KMS-11 (cell line): ENCODE measurements at regions not wholly inside any gene's neighbourhood (a gene's known extent, or its start where the extent isn't known, plus 50 kb on each side); places are given as distances from the start of the nearest gene placed in this dataset.
A peak's percentile ranks its signal among the peaks of the same experiment; 100 is the strongest.

Experiments used
- H2AFZ ChIP-seq: fragments of 200-600 bp; sonication (generic); 2 replicates; pipeline ENCODE4 v1.6.1; 2016; ENCODE audit warnings: antibody characterized with exemption, mixed run types, low read depth
- H3K27ac ChIP-seq: fragments of 200-600 bp; sonication (generic); 2 replicates; pipeline ENCODE4 v1.6.1; 2016; ENCODE audit warnings: mild to moderate bottlenecking, mixed run types
- H3K27me3 ChIP-seq: fragments of 200-600 bp; sonication (generic); 2 replicates; pipeline ENCODE4 v1.6.1; 2017; ENCODE audit warnings: mild to moderate bottlenecking, low read depth, mixed run types, moderate library complexity; ENCODE audit not compliant: insufficient read depth
- H3K36me3 ChIP-seq: fragments of 200-600 bp; sonication (generic); 2 replicates; pipeline ENCODE4 v1.6.1; 2017; ENCODE audit warnings: mild to moderate bottlenecking, mixed run types; ENCODE audit not compliant: insufficient read depth
- H3K4me1 ChIP-seq: fragments of 200-600 bp; sonication (generic); 2 replicates; pipeline ENCODE4 v1.6.1; 2016; ENCODE audit warnings: mild to moderate bottlenecking, low read depth, mixed run types; ENCODE audit not compliant: poor library complexity, severe bottlenecking
- H3K4me2 ChIP-seq: fragments of 200-600 bp; sonication (generic); 2 replicates; pipeline ENCODE4 v1.7.0; 2016; ENCODE audit warnings: mild to moderate bottlenecking, mixed run types
- H3K4me3 ChIP-seq: fragments of 200-600 bp; sonication (generic); IDR thresholded peaks from 2 replicates; pipeline ENCODE4 v1.6.1; 2017; ENCODE audit warnings: low read depth, low read length, mixed read lengths; ENCODE audit not compliant: insufficient read depth
- H3K79me2 ChIP-seq: fragments of 200-600 bp; sonication (generic); 2 replicates; pipeline ENCODE4 v1.6.1; 2016; ENCODE audit warnings: low read depth, mixed run types; ENCODE audit not compliant: insufficient read depth
- H3K9ac ChIP-seq: fragments of 200-600 bp; sonication (generic); 2 replicates; pipeline ENCODE4 v1.6.1; 2016; ENCODE audit warnings: mild to moderate bottlenecking, mixed run types
- H4K20me1 ChIP-seq: fragments of 200-600 bp; sonication (generic); 2 replicates; pipeline ENCODE4 v1.6.1; 2016; ENCODE audit warnings: mild to moderate bottlenecking, mixed run types; ENCODE audit not compliant: insufficient read depth
- CTCF ChIP-seq: fragments of 200-600 bp; sonication (generic); conservative IDR thresholded peaks from 2 replicates; pipeline ENCODE4 v1.6.1; 2017; ENCODE audit warnings: low read depth, mild to moderate bottlenecking, antibody characterized with exemption, low read length, moderate library complexity, mixed read lengths

- H2AFZ ChIP-seq: peak overlapping the region; percentile 36; the same call in 1 of the 2 replicates
- TF ChIP-seq CTCF: no peak
- peak overlapping the region; percentile 96 for H3K4me2 ChIP-seq
- H3K4me3 ChIP-seq: no peak overlapping the region
- H3K79me2 ChIP-seq: no peaks in the 10 kb centered on the region
- H3K27me3 ChIP-seq: no peaks in the 10 kb centered on the region
- H3K27ac ChIP-seq: peak overlapping the region; percentile 98
- H3K4me1 ChIP-seq: peaks cover 94% of the 10 kb centered on the region
- no peaks in the 10 kb centered on the region for H3K36me3 ChIP-seq
- H4K20me1 ChIP-seq: no peaks in the 10 kb centered on the region
- H3K9ac ChIP-seq: peak overlapping the region; percentile 72
These were observed 270.8 kb downstream of the UACA start for GRCh38 chr15:70492240-70493177.

- Histone ChIP-seq H3K4me3 (no peak overlapping the region), H3K9ac (peak overlapping the region; percentile 72; the same call in 1 of the 2 replicates), H3K4me2 (peak overlapping the region; percentile 96), H3K4me1 (peaks cover 95% of the 10 kb centered on the region), H2AFZ (peak overlapping the region; percentile 32; the same call in 1 of the 2 replicates), H3K27me3 (no peaks in the 10 kb centered on the region), H3K36me3 (no peaks in the 10 kb centered on the region), H3K79me2 (no peaks in the 10 kb centered on the region), H3K27ac (peak overlapping the region; percentile 98), H4K20me1 (no peaks in the 10 kb centered on the region)
- no peak for TF ChIP-seq CTCF
These were observed 271.7 kb downstream of the UACA start for GRCh38 chr15:70491641-70492040.

- Histone ChIP-seq H3K79me2 (no peaks in the 10 kb centered on the region), H3K27ac (peak overlapping the region; percentile 98), H3K4me3 (no peak overlapping the region), H3K4me2 (peak overlapping the region; percentile 96), H3K36me3 (no peaks in the 10 kb centered on the region), H3K27me3 (no peaks in the 10 kb centered on the region), H2AFZ (peak overlapping the region; percentile 32; the same call in 1 of the 2 replicates), H3K4me1 (peaks cover 95% of the 10 kb centered on the region), H4K20me1 (no peaks in the 10 kb centered on the region), H3K9ac (peak overlapping the region; percentile 72; the same call in 1 of the 2 replicates)
- TF ChIP-seq CTCF: no peak
These were observed 272.1 kb downstream of the UACA start for GRCh38 chr15:70491201-70491621.

GRCh38 chr15:70490838-70491155 is 272.6 kb downstream of the UACA start:
- no peaks in the 10 kb centered on the region for H3K27me3 ChIP-seq
- H3K4me3 ChIP-seq: no peak overlapping the region
- H3K36me3 ChIP-seq: no peaks in the 10 kb centered on the region
- H3K4me2 ChIP-seq: peak overlapping the region; percentile 96
- H3K9ac ChIP-seq: no peak overlapping the region; the same call in 1 of the 2 replicates
- H2AFZ ChIP-seq: no peak overlapping the region
- no peak for TF ChIP-seq CTCF
- no peaks in the 10 kb centered on the region for H4K20me1 ChIP-seq
- H3K27ac ChIP-seq: peak overlapping the region; percentile 98; the same call in 1 of the 2 replicates
- H3K79me2 ChIP-seq: no peaks in the 10 kb centered on the region
- peaks cover 95% of the 10 kb centered on the region for H3K4me1 ChIP-seq
